DOHH2 (cell line): ENCODE measurements at regions not wholly inside any gene's neighbourhood (a gene's known extent, or its start where the extent isn't known, plus 50 kb on each side); places are given as distances from the start of the nearest gene placed in this dataset.

ENCODE experiments used
- H3F3A ChIP-seq: fragments of 200-600 bp; sonication (generic), shearing (Covaris generic); 2 replicates; pipeline ENCODE4 v1.6.0; 2016; ENCODE audit warnings: antibody characterized with exemption, mild to moderate bottlenecking; ENCODE audit not compliant: control insufficient read depth, insufficient read depth
- H3K27ac ChIP-seq: fragments of 200-600 bp; sonication (generic); 2 replicates; pipeline ENCODE4 v1.5.1; 2014; ENCODE audit warnings: low read depth, mild to moderate bottlenecking, low read length, moderate library complexity
- H3K27me3 ChIP-seq: fragments of 200-600 bp; sonication (generic); 2 replicates; pipeline ENCODE4 v1.6.1; 2014; ENCODE audit warnings: mild to moderate bottlenecking, low read length, mixed read lengths; ENCODE audit not compliant: control insufficient read depth
- H3K36me3 ChIP-seq: fragments of 200-600 bp; sonication (generic); 2 replicates; pipeline ENCODE4 v1.6.1; 2014; ENCODE audit warnings: mild to moderate bottlenecking, low read length, moderate library complexity, mixed read lengths; ENCODE audit not compliant: control insufficient read depth
- H3K4me1 ChIP-seq: fragments of 200-600 bp; sonication (generic); 2 replicates; pipeline ENCODE4 v1.6.1; 2014; ENCODE audit warnings: mild to moderate bottlenecking, low read length, mixed read lengths; ENCODE audit not compliant: control insufficient read depth
- H3K4me2 ChIP-seq: fragments of 200-600 bp; sonication (generic); 2 replicates; pipeline ENCODE4 v1.6.0; 2014; ENCODE audit warnings: mild to moderate bottlenecking, low read length, moderate library complexity
- H3K4me3 ChIP-seq: fragments of 200-600 bp; sonication (generic); 2 replicates; pipeline ENCODE4 v1.5.1; 2014; ENCODE audit warnings: mild to moderate bottlenecking, low read length, mixed read lengths
- H3K79me2 ChIP-seq: fragments of 200-600 bp; sonication (generic); 2 replicates; pipeline ENCODE4 v1.6.1; 2014; ENCODE audit warnings: mild to moderate bottlenecking, low read length, mixed read lengths; ENCODE audit not compliant: control insufficient read depth
- H3K9me2 ChIP-seq: fragments of 200-600 bp; sonication (generic); replicated peaks from 2 replicates; pipeline ENCODE4 v1.6.1; 2014; ENCODE audit warnings: mild to moderate bottlenecking, low read length, mixed read lengths; ENCODE audit not compliant: control insufficient read depth
- H3K9me3 ChIP-seq: fragments of 200-600 bp; sonication (generic); 2 replicates; pipeline ENCODE4 v1.6.1; 2014; ENCODE audit warnings: antibody characterized with exemption, low read length, mixed read lengths; ENCODE audit not compliant: control insufficient read depth, insufficient read depth
- H4K20me1 ChIP-seq: fragments of 200-600 bp; sonication (generic); 2 replicates; pipeline ENCODE4 v1.6.0; 2014; ENCODE audit warnings: low read depth, mild to moderate bottlenecking, antibody characterized with exemption, low read length, moderate library complexity; ENCODE audit not compliant: control insufficient read depth, insufficient read depth
- CTCF ChIP-seq: fragments of 200-600 bp; sonication (generic); IDR thresholded peaks from one replicate; pipeline ENCODE4 v1.5.1; 2014; ENCODE audit warnings: antibody characterized with exemption, mild to moderate bottlenecking, low read depth, low read length; ENCODE audit not compliant: poor library complexity, severe bottlenecking
- EZH2phosphoT487 ChIP-seq: fragments of 200-600 bp; sonication (generic); IDR thresholded peaks from 2 replicates; pipeline ENCODE4 v1.6.1; 2017; ENCODE audit warnings: borderline replicate concordance, mild to moderate bottlenecking, antibody characterized with exemption, low read length, moderate library complexity, mixed read lengths

- Histone ChIP-seq H3K36me3 (no peaks in the 10 kb centered on the region), H3F3A (no peaks in the 10 kb centered on the region), H3K4me2 (no peak overlapping the region), H3K27ac (no peak overlapping the region), H3K27me3 (no peaks in the 10 kb centered on the region), H3K9me2 (no peaks in the 10 kb centered on the region), H4K20me1 (no peaks in the 10 kb centered on the region), H3K4me1 (no peaks in the 10 kb centered on the region), H3K4me3 (no peak overlapping the region), H3K9me3 (no peaks in the 10 kb centered on the region), H3K79me2 (no peaks in the 10 kb centered on the region)
- no peak for TF ChIP-seq EZH2phosphoT487
- TF ChIP-seq CTCF: no peak
These were observed 86.6 kb downstream of the SOWAHC start for GRCh38 chr2:109700680-109701274.

- no peak overlapping the region for H3K4me3 ChIP-seq
- H3K79me2 ChIP-seq: no peaks in the 10 kb centered on the region
- H3K4me1 ChIP-seq: no peaks in the 10 kb centered on the region
- H3K27me3 ChIP-seq: no peaks in the 10 kb centered on the region
- H4K20me1 ChIP-seq: no peaks in the 10 kb centered on the region
- H3K4me2 ChIP-seq: no peak overlapping the region
- TF ChIP-seq CTCF (no peak), EZH2phosphoT487 (no peak)
- H3K9me2 ChIP-seq: no peaks in the 10 kb centered on the region
- H3F3A ChIP-seq: no peaks in the 10 kb centered on the region
- H3K27ac ChIP-seq: no peak overlapping the region
- H3K36me3 ChIP-seq: no peaks in the 10 kb centered on the region
- H3K9me3 ChIP-seq: no peaks in the 10 kb centered on the region
These were observed 87.2 kb downstream of the SOWAHC start for GRCh38 chr2:109701362-109701761.

- Histone ChIP-seq H3K9me2 (no peaks in the 10 kb centered on the region), H3K4me1 (no peaks in the 10 kb centered on the region), H3K27ac (no peak overlapping the region), H3K4me2 (no peak overlapping the region), H3K36me3 (no peaks in the 10 kb centered on the region), H3K27me3 (no peaks in the 10 kb centered on the region), H4K20me1 (no peaks in the 10 kb centered on the region), H3K9me3 (no peaks in the 10 kb centered on the region), H3K4me3 (no peak overlapping the region), H3K79me2 (no peaks in the 10 kb centered on the region), H3F3A (no peaks in the 10 kb centered on the region)
- TF ChIP-seq CTCF: no peak
- TF ChIP-seq EZH2phosphoT487: no peak
These were observed 88.3 kb downstream of the SOWAHC start for GRCh38 chr2:109702250-109702985.
